ENCODE measurements at regions not wholly inside any gene's neighbourhood (a gene's known extent, or its start where the extent isn't known, plus 50 kb on each side); places are given as distances from the start of the nearest gene placed in this dataset.
"Not testable (repeated sequence)": the region's sequence is repeated elsewhere in the genome, so short reads cannot be mapped to it uniquely, and the experiment has no call there.

DNA sequence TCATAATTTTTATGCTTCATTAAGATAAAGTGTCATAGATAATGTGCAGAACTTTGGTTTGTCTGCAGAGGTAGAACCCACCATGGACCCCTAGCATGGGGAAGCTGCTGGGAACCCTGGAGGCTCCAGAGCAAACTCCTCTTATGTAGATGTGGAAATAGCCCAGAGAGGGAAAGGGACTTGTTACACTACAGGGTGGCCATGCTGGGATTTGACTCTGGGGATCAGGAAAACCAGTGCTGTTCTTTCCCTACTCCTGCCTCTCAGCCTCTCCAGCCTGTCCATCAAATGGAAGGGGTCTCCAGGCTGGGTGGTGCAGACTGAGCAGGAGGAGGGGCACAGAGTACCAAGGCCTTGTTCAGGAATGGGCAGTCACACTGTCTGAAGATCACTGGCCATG, 54.2 kb downstream of the MSX1 start:
- no peak for DNase-seq (ENCODE audit: low read depth)

DNA sequence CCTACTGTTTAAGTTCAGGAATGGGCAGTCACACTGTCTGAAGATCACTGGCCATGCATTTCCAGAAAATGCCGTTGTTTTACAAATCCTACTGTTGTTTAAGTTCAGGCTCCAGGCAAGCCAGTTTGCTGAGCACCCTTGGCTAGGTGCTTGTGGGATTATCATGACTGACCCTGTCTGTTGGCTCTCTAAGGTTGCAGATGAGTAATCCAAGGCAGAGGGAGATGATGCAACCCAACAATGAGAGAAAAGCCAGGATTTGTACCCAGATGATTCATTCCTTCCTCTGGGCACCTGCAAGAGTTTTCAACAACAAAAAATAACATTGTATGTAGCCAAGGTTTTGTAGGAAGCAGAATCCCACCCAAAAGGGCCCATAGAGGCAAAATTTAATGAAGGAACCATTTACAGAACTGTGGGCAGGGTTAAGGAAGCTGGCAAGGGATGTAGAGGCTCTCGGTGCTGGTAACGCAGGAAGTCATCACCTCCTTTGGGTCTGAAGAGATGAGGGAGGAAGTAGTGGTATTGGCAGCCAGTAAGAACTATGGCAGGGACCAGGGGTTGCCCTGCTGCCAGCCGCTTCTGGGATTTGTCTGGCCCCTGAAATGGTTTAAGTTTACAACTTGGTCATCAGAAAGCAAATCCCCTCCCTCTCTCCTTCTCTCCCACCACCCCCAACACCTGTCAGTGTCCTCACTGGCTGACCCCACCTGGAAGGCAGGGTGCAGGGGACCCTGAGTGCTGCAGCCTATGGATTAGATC, 54.8 kb downstream of the MSX1 start:
- DNase-seq (ENCODE audit: low read depth), result peak; percentile 17

DNA sequence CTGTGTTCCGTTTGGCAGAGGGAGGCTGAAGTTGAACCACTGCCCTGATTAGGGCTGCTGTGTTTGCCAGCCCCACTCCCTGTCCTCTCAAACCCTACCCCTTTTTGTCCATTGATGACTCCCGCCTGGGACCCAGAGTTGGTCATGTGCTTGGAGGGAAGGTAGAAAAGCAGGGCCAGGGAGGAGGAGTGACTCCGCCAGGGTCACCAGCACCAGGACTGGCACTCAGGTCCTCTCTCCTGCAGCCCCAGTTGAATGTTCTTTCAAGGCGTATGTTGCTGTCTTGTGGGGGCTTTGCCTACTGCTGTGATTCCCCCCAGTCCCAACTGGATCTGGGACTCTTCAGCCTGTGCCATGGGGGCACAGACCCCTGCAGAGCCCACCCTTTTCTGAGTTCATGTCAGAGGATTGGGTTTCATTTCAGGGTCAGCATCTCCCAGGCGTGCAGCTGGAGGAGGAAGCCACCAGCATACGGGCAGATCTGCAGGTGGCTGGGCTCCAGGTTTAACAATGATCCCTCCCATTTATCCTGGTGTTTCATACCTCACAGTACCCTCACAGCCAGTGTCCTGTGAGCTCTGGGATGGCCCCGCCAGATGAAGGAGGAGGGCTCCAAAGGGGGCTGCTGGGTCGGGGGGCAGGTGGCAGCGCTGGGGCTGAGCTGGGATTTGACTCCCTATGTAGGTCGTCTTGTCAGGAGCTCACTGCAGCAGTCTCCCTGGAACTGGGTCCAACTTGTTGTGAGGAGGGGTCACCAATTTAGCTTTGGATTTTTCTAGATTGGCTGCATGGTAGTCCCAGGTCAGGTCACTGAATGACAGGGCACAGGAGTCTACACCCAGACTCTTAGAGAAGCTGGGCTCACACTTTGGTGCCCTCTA, 55.7 kb downstream of the MSX1 start:
- no peak for DNase-seq (ENCODE audit: low read depth)

DNA sequence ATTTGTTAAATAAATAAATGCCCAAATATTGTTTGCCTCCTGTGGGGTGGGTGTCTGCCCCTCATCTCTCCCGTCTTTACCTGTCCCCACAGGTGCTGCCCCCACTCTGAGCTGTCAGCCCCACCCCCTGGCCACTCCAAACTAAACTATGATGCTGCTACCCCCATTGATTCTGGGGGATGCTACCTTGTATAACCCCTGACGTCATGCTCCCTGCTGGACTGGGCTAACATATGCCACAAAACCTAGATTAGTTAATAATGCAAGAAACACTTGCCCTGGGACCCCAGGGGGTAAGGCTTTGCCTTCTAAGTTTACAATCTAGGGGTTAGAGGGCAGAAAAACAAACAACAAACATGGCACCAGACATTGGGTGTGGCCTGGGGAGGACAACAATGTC, 58.6 kb downstream of the MSX1 start:
- DNase-seq (ENCODE audit: low read depth), result no peak

DNA sequence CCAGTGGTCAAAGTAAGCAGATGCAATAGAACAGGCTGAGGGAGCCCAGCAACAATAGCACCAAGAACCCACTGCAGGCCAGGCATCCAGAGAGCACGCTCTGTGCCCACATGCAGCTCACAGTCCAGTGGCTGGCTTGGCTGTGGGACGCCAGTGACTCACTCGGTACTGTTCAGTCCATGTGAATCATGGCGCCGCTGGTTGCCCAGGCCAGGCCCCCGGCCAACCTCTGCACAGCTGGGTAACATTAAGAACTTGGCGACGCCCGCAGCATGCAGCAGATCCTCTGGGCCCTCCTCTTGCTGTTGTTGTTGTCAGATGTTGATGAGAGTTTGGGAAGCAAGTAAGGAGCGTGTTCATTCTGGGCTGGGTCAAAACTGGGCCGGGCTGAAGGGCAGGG, 60.5 kb downstream of the MSX1 start:
- DNase-seq (ENCODE audit: low read depth), result no peak

DNA sequence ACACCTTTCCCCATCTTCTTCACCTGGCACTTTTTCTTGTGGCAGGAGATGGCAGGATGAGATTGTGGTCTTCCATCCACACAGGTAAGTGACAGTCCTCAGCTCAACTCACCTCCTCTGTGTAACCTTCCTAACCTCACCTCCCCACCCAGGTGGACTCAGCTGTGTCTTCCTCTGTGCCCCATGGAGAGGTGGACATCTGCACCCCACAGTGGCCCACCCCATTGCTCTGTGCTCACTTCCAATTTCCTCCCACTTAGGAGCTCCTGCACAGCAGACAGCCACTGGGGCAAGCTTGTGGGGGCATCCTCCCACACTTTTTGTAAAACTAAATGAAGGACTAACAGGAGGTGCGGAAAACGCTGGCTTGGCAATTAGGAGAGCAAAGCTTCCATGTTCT, 61.6 kb downstream of the MSX1 start:
- DNase-seq (ENCODE audit: low read depth), result no peak

DNA sequence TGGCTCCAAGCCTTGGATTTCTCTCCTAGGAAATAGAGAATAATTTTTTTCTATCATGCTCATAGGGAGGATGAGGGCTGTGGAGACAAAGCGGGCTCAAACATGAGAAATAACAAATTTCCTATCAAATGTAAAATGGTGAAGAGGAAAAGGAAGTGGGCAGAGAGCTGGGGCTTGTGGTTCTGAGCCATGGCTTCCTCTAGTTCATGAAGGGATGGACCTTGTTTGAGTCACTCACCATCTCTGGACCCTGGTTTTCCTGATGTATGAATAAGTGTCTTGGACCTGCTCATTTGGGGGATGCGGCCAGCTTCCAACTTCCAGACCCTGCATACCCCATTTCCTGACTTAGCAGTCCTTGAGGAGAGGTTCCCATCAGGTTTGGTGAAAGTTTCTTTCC, 63.0 kb downstream of the MSX1 start:
- DNase-seq (ENCODE audit: low read depth), result no peak

DNA sequence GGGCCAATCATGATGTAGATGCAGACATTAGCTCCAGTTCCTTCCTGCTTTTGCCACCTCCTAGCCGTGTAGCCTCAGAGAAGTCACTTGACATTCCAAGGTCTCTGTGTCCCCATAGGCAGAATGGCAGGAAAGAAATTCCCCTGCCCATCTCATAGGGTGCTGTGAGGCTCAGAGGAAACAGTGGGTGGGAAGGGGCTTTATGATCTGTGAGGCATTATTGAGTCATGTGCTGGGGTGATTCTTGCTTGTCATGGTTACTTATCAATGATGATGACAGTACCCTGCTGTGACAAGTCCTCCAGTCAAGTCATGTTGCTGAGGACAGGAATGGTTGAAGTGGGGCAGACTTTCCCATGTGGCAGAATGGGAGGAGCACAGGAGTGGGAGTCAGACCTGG, 63.7 kb downstream of the MSX1 start:
- DNase-seq (ENCODE audit: low read depth), result no peak

DNA sequence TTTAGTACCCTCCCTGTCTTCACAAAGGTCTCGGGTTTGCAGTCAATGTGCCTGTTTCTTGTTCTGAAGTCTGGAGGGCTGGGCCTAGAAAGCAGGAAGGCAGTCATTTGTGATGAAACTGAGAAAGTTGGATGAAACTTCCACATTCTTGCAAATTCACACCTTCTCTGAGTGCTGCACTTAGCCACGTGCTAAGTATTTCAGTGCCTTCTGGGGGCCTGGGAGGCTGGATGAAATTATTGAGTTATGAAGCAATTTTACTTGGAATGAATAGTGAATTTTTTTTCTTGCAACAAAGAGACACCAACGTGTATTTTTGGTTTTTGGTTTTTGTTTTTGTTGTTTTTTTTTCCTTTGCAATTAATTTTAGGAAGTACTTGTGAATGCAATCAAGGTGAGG, 71.2 kb downstream of the MSX1 start:
- no peak for DNase-seq (ENCODE audit: low read depth)

DNA sequence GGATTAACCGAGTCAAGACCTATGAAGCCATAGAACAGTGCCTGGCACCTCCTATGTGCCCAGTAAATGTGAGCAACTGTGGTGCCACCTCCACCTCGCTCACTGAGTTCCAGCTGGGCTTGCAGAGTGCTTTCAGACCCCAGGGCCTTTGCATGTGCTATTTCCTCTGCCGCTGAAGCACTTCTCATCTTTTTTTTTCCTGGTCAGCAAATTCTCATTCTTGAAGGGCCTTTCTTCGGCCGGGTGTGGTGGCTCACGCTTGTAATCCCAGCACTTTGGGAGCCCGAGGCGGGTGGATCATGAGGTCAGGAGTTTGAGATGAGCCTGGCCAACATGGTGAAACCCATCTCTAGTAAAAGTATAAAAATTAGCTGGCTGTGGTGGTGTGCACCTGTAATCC, 76.5 kb downstream of the MSX1 start:
- no peak for DNase-seq (ENCODE audit: low read depth)

DNA sequence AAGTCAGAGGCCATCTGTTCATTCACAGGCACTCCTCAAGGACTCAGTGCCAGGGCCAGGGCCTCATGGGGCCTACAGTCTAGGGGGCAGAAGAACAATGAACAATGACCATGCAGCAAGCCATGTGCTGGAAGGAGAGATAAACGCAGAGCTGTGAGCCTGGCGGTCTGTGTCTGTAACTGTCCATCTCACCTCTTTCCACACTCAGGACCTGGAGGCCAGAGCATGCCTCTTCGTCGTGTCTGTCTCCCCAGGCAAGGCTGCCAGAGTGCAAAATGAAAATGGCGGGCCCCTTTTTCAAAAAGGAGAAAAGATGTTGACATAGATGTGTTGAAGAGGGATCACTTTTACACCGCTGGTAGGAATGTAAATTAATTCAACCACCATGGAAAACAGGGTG, 78.5 kb downstream of the MSX1 start:
- DNase-seq (ENCODE audit: low read depth), result no peak

DNA sequence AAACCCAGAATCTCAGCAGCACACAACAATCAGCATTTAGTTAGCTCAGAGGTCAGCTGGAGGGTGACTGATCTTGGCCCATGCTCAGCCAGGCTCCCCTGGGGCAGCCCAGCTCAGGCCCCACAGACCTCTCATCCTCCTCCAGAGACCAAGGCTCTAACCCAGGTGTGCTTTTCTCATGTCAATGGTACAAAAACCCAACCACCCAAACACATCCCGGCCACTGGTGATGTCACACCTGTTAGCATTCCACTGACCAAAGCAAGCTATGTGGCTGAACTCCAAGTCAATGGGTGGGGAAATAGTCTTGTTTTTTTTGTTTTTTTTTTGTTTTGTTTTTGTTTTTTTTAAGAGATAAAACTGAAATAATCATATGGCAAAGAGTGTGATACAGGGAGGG, 77.5 kb downstream of the CYTL1 start:
- no peak for DNase-seq (ENCODE audit: low read depth)

DNA sequence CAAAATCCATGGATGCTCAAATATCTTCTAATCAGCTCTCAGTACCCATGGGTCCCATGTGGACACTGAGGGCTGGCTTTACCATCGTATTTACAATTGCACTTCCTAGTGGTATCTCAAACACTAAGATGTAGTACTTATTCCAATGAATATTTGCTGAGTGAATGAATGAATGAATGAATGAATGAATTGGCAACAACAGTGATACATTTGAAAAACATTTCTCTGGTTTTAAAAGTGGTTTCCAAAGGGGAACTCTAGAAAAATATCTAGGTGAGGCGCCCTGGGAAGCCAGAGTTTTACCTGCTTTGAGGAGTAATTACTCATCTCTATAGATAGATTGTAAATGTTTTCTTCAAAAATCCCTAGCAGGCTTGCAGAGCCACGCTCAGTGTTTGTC, 76.6 kb downstream of the CYTL1 start:
- DNase-seq (ENCODE audit: low read depth), result no peak

DNA sequence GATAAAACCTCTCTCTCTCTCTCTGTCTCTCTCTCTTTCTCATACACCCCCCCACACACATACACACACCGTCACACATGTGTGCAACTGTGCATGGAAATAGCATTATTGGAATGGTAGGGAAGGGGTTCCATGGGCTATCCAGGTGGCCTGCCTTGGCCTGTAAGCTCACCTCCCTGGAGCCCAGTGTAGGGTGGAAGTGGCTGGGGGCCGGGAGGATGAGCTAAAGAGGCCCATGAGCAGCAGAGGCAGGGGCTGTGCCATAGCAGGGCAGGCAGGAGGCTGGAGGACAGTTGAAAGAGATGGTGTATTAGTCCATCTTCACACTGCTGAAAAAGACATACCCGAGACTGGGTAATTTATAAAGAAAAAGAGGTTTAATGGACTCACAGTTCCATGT, 74.2 kb downstream of the CYTL1 start:
- no peak for DNase-seq (ENCODE audit: low read depth)

DNA sequence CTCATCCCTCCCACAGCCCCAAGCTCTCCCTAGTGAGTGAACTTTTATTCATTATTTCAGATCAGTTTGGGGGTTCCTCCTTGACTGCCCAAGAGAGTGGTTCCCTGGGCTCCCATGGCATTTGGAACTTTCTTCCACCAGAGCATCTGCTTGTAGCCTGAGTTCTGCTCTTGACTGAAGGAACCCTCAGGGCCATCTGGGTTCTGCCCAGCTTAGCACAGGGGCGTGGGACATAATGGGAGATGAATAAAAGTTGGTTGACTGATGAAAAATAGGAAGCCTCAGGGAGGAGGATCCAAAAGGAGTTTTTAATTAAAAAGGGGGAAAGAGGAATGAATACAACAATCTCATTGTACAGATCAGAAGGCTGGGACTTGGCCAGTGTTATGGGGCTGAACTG, 73.4 kb downstream of the CYTL1 start:
- DNase-seq (ENCODE audit: low read depth), result no peak

DNA sequence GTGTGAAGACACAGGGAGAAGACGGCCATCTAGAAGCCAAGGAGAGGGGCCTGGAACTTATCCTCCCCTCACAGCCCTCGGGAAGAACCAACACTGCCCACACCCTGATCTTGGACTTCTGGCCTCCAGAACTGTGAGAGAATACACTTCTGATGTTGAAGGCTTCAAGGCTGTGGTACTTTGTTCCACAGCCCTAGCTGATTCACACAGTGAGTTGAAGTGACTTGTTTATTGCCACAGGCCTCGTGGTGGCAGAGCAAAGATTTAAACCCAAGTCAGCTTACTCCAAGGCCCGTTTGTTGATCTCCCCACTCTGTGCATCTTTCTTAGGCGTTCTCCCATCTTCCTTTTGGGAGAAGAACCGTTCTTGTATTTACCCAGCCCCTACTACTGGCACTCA, 72.8 kb downstream of the CYTL1 start:
- DNase-seq (ENCODE audit: low read depth), result no peak

DNA sequence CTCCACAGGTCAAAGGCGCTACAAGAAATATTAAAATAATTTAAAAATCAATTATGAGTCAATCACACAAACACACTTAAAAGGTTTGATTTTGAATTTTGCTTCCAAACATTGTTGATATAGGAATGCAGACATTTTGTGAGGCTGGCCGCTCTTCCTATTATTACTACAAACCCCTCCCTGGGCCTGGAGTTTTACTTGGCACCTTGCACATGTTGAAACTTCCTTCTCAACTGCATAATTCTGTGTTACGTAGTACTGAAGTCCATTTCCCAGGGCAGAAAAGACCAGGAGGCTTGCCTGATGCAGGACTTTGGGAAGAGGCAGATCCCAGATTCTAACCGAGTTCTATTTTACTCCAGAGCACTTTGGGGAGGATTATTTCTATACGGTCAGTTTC, 71.5 kb downstream of the CYTL1 start:
- DNase-seq (ENCODE audit: low read depth), result no peak

DNA sequence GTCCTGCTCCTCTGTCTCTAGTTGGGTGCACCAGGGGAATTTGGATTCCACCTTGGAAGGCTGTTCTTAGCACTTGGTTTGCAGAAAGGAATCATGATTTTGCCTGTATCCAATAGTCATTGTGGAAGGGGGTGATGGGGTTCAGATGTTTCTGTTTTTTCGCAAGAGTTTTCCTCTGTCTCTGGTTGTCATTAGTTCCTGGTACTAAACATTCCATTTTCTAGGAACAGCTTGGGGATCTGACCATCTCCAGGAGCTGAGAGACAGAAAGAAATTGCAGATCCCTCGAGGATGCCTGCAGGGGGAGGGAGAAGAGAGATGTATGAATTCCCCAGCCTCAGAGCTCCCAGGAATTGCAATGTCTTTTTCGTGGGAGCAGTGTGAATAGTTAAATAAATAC, 70.9 kb downstream of the CYTL1 start:
- DNase-seq (ENCODE audit: low read depth), result no peak

DNA sequence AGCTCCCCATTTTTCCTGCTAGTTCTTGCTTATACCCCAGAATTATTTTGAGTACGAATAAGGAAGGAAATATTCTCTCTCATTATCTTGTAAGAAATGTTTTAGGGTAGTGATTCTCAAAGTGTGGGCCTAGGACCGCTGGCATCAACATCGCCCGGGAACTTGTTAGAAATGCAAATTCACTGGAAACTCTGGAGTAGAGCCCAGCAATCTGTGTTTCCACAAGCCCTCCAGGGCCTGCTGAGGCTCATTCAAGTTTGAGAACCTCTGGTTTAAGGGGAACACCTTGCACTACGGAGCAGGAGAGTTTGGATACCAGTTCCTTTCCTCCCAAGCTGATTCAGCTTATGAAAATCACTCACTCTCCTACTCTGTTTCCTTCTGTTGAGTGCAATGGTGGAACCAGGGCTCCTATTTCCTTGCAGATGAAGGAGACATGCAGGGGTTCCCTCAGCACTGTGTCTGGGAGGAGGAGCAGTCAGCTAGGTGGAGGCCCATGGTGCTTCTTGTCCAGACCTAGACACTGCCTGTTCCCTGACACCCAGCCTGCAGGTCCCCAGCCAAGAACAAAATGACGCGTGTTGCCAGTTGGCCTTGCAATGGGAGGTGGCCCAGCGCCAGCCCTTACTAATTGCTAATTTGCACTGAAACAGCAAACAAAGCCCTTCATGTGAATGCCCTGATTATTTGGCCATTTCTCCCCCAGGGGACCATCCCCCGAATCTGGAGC, 68.5 kb downstream of the CYTL1 start:
- no peak for DNase-seq (ENCODE audit: low read depth)

DNA sequence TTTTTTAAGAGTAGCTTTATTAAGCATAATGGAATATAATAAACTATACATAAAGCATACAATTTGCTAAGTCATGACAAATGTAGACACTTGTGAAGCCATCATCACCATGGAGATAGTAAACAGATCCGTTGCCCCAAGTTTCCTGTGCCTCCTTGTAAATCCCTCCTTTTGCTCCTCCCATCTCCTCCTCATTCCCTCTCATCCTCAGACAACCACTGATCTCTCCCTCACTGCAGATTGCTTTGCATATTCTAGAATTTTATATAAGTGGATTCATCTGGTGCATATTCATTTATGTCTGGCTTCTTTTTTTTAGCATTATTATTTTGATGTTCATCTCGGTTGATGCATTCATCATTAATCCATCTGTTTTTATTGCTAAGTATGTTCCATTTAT, 67.0 kb downstream of the CYTL1 start:
- no peak for DNase-seq (ENCODE audit: low read depth)

DNA sequence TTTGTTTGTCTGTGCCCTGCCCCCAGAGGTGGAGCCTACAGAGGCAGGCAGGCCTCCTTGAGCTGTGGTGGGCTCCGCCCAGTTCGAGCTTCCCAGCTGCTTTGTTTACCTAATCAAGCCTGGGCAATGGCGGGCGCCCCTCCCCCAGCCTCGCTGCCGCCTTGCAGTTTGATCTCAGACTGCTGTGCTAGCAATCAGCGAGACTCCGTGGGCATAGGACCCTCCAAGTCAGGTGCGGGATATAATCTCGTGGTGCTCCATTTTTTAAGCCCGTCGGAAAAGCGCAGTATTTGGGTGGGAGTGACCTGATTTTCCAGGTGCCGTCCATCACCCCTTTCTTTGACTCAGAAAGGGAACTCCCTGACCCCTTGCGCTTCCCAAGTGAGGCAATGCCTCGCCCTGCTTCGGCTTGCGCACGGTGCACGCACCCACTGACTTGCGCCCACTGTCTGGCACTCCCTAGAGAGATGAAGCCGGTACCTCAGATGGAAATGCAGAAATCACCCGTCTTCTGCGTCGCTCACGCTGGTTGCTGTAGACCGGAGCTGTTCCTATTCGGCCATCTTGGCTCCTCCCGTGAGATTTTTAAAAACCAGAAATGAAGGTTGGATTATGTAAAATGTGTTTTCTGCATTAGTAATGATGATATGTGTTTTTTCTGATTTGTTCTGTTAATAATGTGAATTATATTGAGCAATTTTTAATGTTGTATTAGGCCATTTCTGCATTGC, 59.7 kb downstream of the CYTL1 start:
- not testable (repeated sequence) for DNase-seq (ENCODE audit: low read depth)

DNA sequence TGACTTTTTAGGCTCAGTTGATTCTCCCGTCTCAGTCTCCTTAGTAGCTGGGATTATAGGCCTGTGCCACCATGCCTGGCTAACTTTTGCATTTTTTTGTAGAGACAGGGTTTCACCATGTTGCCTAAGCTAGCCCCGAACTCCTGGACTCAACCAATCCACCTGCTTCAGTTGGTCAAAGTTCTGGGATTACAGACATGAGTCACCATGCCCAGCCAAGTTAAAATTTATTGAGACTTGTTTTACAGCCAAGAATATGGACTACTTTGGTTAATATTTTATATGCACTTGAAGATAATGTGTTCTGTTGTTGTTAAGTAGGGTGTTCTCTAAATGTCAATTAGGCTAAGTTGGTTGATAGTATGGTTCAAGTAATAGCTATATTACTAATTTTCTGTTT, 58.7 kb downstream of the CYTL1 start:
- no peak for DNase-seq (ENCODE audit: low read depth)
